SH-SY5Y (cell line): ENCODE measurements at regions not wholly inside any gene's neighbourhood (a gene's known extent, or its start where the extent isn't known, plus 50 kb on each side); places are given as distances from the start of the nearest gene placed in this dataset.

Source experiments
- GATA2 ChIP-seq: IDR thresholded peaks from 2 replicates; pipeline ENCODE4 v1.6.1; 2011; ENCODE audit warnings: mild to moderate bottlenecking, low read depth, low read length
- GATA3 ChIP-seq: IDR thresholded peaks from 2 replicates; pipeline ENCODE4 v1.6.1; 2011; ENCODE audit warnings: low read depth, mild to moderate bottlenecking, low read length, moderate library complexity

DNA sequence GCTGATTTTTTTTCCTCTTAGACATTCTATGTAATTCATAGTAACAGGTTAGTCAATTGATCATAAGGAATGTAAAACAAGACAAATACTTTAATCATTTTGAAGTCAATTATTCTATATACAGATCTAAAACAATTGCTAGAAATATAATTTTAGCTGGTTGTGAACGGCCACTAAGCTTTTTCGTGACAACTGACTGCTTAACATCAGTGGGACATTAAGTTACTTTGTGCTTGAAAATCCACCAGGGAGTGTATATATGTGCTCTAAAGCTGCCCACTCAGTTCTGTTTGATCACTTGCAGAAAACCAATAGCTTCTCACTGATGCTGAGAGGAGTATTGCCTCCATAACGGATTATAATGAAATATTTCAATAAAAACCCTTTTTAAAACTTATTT is 370.2 kb upstream of the CCNH start:
- no peak for TF ChIP-seq GATA3
- TF ChIP-seq GATA2 = no peak

DNA sequence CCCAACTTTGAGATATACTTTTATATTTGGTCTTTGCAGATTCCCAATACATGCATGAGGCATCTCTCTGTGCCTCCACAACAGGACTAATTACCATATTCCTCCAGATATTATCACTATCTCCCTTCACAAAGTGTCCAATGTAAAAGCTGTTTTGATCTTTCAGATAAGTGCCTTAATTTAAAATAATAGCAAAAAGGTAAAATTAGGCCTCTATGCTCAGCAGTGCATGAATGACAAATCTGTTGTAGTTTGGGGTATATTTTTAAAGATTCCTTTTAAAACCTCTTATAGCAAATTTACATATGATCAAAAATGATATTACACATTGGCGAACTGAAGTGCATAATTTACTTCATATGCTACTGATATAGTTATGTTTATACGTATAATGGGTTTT is 369.2 kb upstream of the CCNH start:
- no peak for TF ChIP-seq GATA3
- no peak for TF ChIP-seq GATA2

DNA sequence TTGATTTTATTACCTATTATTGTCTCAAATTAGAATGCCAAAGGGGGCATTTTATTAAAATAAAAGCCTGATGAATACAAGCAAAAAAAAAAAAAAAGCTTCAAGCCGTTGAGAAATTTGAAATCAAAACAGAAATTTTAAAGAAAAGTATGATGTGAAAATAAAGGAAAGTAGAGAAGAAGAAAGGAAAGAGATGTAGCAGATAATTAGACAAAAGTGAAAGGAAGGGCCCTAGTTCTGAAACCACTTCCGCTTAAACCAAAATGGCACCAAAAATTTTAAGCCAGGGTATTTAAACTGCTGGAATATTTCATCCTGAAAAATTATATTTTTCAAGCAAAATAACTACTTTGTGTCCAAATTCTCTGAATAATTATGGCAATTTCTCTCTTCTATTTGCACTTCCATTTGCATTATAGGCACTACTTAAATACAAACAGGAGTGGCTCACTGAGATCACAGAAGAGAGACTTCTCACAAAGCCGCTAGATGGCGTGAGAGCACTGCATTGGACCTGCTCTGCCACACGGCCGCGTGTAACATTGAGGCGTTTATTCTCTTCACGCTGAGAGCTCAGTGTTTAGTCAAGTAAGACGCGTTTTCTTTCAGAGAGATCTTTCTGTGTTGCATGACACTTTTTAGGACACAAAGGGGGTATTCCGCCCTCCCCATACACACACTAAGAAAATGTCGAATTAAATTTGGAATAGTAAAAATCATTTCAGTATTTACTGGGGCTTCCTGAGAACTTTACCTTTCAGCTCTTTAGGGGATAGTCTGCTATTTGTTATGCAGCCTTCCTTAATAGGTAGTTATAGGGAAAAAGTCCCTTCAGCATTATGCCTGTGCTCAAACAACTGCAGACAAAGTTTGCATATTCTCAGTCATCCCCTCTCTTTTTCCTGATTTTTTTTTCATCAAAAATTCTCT is 368.4 kb upstream of the CCNH start:
- TF ChIP-seq GATA2 (no peak), GATA3 (no peak)

DNA sequence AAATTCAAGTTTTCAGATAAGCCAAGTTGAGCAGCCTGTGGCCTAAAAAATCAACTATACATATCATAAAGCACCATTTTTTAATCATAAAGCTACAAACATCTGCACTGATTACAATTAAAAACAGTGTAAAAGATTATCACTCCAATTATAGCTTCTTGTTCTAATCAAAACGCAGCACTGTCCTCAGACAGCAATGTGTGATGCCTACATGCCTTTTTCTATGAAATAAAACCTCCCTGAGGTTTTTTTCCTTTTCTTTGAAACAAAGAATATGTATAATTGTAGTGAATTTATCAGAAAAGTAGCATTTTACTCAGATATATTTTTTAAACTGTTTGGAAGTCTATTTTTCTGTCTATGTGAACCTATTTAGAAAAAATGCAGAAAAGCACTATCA is 366.1 kb upstream of the CCNH start:
- no peak for TF ChIP-seq GATA3
- TF ChIP-seq GATA2 = no peak

DNA sequence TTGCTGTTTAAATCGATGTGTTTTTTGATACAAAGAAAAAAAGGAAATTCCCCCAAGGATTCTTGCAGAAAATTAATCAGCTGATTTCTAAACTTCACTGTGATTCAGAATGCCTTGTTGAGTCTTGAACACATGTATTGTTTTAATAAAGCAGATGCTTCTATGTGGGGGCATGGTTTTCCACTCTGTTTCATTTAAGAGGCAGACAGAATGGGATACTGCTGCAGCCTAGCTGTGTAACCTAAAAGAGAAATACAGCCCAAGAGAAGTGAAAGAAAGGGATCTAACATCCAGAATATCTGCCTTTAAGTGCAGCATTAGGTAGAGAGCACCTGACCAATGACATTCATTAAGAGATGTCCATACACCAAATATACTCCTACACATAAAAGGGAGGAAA is 365.1 kb upstream of the CCNH start:
- no peak for TF ChIP-seq GATA3
- TF ChIP-seq GATA2 = no peak

DNA sequence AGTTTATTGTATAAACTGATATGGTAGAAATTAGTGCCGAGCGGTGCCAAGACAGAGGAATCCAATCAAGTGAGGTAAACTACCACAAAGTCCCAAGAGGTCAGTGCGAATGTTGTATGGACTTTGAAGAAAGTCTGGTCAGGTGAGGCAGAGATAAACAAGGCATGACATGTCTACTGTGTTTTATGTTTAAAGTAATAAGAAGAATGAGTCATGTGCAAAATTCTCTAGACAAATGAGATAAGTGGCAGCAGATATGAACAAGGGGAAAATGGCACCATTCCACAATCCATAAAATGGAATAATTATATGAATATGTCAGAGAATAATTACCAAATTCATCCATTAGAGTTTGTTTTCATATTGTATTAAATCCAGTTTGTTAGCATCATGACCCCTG is 364.1 kb upstream of the CCNH start:
- TF ChIP-seq GATA2 (no peak), GATA3 (no peak)

DNA sequence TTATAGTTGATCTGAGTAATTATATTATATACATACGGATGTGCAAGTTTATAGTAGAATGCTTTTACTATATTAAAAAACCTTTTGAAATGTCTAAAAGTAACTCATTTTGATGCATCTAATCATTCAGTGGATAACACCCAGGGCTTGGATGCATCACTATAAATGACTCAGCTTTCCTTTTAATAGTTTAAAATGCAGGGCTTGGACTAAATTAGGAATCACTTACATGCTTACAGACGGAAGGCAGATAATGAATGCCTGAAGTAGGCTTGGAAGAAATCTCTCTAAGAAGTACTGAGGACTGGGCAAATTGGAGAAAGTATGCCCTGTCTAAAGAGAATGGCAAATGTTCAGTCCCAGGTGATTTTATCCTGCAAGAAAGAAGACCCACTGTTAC is 362.5 kb upstream of the CCNH start:
- TF ChIP-seq GATA2 = no peak
- no peak for TF ChIP-seq GATA3

DNA sequence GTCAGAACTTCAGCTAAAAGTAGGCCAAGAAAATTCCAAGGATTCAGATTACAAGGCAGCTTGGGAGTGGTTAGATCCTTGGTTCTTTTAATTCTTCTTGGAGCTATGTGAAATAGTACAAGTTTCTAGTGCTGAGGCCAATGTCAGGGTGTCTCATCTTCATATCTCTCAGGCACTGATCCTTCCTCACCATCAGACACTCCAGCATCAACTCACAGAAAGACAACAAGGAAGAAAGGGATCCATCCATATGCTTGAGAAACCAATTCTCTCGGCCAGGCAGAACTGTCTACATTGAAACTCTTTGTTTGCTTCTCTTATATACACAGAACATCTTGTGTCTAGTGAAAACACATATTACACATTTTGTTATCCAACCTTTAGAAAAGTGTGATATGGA is 362.1 kb upstream of the CCNH start:
- no peak for TF ChIP-seq GATA2

DNA sequence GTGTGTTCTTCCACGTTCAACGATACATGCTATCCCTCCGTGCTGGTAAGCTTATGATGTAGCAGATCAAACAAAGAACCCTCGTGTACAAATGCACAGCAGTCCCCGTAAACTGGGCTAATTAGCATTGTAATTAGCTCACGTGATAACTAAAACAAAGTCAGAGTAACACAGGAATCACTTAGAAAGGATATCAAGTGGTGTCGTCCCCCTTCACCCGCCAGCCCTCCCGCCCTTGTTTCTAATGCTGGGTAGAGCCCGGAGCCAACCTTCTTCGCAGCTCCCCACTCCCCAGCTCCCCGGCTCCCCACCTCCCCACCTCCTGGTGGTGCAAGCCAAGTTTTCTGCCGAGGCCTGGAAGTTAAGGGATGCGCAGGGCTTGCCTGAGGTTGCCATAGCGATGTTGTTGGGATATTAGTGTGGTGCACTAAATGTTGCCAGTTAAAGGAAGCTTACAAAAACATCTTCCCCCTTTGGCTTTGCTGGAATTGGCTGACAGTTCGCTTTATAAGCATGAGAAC is 357.9 kb upstream of the CCNH start:
- TF ChIP-seq GATA2 (no peak), GATA3 (no peak)

DNA sequence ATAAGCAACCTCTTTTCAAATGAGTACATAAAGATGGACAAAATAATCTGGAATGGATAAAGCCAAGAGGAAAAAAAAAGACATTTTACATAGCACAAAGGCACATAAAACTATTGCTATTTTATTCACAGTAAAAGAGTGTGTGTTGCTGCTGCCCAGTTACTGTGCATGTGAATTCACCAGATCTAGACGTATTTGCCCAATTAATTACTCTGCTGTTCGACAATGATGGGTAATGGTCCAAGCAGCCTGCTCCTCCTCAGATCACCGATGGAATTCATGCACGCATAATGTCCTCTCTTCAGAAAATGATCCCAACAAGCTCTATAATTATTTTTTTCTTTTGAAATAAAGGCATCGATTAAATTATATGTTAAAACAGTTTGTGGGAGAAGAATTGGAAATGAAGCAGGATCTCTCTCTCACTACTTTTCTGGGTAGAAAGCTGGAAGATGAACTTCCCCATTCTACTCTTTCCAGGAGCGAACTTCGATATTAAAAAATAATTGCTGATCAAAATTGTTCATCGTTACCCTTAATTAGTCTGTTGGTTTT is 357.4 kb upstream of the CCNH start:
- TF ChIP-seq GATA2 = no peak
- no peak for TF ChIP-seq GATA3

DNA sequence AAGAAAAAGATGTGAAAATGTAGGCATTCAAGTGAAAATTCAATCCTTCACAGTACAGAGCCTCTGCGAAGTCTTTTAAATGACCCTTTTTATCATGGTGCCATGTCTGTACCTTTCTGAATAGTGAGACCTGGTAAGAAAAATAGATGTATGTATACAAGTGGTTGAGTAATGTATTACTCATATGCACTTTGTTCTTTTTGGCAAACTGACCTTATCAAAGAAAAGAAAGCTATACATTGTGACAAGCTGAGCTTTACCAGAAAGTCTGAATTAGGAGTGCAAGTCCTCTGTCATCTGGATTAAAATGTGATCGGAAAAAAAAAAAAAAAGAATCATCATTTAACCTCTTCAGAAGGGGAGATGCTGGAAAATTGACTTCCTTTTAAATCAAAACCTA is 356.4 kb upstream of the CCNH start:
- no peak for TF ChIP-seq GATA2
- no peak for TF ChIP-seq GATA3

DNA sequence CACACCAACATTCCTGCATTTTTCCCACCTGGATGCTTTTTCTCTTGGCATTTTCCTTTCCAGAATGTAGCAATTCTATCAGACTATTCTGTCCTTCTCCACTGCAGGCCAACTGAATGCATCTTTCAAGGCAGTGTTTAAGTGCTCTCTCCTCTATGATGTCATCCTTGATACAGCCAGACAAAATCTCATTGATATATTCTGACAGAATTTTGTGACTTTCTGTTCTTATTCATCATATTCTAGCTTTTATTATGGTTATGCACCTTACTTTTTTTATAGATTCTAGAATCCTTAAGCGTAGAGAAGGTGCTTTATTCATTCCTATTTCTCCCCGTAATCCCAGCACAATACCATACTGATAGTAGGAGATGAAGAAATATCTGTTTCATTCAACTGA is 355.5 kb upstream of the CCNH start:
- no peak for TF ChIP-seq GATA3
- TF ChIP-seq GATA2 = no peak

DNA sequence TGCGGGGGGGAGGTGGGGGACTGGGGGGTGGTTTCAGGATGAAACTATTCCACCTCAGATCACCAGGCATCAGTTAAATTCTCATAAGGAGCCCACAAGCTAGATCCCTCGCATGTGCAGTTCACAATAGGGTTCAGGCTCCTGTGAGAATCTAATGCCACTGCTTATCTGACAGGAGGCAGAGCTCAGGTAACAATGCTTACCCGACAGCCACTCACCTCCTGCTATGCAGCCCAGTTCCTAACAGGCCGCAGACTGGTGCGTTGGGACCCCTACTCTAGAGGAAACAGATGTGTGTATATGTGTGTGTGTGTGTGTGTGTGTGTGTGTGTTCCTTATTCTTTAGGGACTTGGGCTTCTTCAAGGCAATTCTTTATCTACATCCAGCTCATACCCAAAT is 352.3 kb upstream of the CCNH start:
- TF ChIP-seq GATA2 (no peak), GATA3 (no peak)

DNA sequence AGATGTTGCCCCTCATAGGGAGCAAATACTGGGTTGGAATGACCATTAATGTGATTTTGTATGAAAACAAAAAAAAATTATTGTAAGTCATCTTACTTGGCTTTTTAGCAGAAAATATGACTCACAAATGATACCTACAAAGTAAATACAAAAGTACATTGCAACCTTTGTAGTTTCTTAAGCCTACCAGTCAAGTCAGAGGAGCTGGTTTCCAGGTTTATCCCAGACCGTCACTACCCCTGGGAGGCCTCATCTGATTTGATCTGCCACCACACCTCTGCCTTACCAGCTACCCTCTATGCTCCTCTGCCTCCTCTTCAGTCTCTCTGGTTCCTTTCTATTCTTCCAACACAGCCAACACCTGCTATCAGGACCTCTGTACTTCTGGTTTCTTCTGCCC is 349.9 kb upstream of the CCNH start:
- TF ChIP-seq GATA3 (no peak), GATA2 (no peak)

DNA sequence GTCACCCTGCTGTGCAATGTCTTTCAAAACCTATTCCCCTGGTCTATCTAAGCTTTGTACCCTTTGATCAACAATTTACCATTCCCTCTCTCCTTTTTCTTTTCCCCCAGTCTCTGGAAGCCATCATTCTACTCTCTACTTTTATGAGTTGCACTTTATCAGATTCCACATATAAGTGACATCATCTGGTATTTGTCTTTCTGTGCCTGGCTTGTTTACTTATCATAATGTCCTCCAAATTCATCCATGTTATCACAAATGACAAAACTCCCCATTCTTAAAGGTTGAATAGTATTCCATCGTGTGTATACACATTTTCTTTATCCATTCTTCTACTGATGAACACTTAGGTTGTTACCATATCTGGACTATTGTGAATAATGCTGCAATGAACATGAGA is 344.2 kb upstream of the CCNH start:
- TF ChIP-seq GATA2 (no peak), GATA3 (0 out of 2 replicates have a peak, but pooled peaks have one; percentile 20)
